TTC549 (cell line): ENCODE measurements at regions not wholly inside any gene's neighbourhood (a gene's known extent, or its start where the extent isn't known, plus 50 kb on each side); places are given as distances from the start of the nearest gene placed in this dataset.

Experiments used
- FAIRE-seq: peaks from 2 replicates; lab custom pipeline; 2012; peaks lifted over from hg19 to GRCh38; lab: Jason Lieb, UNC

- FAIRE-seq = no peak
These were observed 97.8 kb upstream of the WWC1 start for GRCh38 chr5:168193493-168194250.

DNA sequence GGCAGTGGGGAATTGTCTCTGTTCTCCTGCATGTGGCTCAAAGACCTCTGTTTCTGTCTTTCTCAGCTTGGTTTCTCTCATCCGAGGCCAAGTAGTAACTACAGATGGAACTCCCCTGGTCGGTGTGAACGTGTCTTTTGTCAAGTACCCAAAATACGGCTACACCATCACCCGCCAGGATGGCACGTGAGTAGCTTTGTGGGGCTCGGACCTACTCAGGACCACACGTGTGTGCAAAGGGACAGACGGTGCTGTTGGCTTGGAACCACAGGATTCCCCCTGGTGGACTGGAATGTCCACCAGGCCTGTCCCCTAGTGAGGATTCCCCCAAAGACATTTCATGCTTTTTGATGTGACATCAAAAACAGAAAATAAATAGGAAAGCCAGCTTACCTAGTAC is 96.3 kb upstream of the WWC1 start:
- no peak for FAIRE-seq

GRCh38 chr5:168198359-168198758 is 93.1 kb upstream of the WWC1 start:
- FAIRE-seq = no peak

- FAIRE-seq = no peak
These were observed 88.4 kb upstream of the WWC1 start for GRCh38 chr5:168202996-168203395.

DNA sequence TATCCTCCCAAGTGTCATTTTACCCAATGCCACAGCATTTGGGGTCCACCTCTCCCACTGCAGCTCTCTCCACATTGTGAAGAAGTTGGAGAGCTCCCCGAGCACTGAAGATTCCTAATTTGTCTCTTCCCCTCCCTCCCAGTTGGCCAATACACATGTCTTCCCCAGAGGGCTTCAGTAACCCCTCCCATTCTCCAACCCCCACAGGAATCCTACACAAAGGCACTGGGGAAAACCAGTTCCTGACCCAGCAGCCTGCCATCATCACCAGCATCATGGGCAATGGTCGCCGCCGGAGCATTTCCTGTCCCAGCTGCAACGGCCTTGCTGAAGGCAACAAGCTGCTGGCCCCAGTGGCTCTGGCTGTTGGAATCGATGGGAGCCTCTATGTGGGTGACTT is 87.3 kb upstream of the WWC1 start:
- no peak for FAIRE-seq

- no peak for FAIRE-seq
These were observed 83.9 kb upstream of the WWC1 start for GRCh38 chr5:168207450-168208029.

GRCh38 chr5:168209244-168209995 is 82.0 kb upstream of the WWC1 start:
- FAIRE-seq = no peak

DNA sequence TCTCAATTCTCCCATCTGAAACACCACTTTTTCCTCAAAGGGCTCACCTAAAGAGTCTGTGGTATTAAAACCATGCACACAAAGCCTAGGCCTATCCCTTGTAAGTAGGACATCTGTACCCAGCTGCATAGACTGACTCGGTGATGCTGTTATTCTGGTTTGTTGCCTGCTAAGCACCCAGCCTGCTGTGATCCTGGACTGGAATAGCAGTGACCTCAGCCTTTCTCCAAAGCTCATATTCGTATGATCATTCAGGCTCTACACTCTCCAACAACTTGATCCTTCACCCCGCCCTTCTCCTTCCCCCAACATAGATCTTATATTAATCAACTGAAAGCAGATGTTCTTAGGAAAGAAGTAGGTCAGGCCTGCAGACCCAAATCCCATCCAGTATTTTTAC is 81.4 kb upstream of the WWC1 start:
- no peak for FAIRE-seq

DNA sequence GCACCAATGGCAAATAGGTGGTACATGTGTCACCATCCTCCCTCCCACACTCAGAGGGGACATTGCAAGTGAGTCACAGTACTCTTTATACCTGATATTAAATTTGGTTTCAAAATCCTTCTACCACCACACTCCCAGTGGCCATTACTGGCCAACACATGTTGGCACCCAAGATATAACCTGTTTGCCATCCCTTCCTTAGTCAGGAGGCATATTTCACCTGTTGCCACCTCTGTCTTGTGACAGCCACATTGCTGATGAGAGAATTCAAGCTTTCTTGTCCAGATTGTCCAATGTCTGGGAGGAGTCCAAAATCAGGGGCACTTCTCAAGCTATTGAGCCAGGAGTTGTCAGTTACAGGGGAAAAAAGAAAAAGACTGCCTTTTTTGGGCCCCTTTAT is 80.2 kb upstream of the WWC1 start:
- FAIRE-seq = no peak

DNA sequence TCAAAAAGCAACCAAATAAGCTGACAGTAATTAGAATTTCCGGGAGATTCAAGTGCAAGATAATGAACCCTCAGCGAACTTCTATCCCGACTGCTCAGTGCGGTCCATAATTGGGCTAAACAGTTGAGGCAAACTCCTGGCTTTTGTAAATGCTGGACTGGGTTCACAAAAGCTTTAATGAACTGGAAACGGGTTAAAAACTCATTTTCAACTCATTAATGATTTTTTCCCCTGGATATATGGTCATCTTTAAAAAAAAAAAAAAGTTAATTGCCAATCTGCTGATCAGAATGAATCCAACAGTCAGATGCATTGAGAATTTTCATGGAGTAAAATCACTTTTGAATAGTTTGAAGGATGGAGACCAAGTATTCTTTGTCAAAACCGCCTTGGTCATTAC is 79.5 kb upstream of the WWC1 start:
- no peak for FAIRE-seq

DNA sequence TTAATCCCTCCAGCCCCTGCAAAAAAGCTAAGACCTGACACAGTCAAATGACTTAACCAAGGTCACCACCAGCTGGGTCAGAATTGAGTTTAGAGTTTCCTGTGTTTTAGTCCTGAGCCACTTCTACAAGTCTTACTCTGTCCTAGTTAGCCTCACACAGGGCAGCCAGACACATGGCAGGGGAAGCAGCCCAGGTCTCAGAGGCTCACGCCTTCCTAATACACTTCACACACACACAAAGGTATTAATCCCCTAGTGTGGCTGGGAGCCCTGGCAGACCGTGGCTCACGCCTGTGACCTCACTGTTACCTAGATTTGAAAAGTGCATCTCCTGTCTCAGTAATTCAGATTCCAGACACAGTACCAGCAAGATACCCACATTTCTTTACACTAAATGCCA is 77.4 kb upstream of the WWC1 start:
- FAIRE-seq = no peak

- FAIRE-seq = no peak
These were observed 76.6 kb upstream of the WWC1 start for GRCh38 chr5:168214886-168215285.

DNA sequence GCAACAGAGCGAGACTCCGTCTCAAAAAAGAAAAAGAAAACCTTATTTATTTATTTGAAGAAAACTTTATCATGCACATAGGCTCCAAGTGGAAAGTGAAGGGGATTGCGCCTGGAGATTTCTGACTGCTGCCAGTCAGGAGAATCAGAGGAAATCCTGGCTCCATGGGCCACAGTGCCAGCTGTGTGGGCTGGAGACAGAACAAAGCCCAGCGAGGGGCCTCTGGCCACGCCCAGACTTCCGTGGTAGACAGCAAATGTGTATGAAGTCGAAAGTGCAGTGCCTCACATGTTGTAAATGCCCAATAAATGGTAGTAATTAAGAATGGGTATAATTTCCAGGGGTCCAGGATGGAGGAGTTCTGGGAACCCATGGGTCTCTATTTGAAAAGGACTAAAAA is 75.8 kb upstream of the WWC1 start:
- no peak for FAIRE-seq

- FAIRE-seq = no peak
These were observed 74.5 kb upstream of the WWC1 start for GRCh38 chr5:168216989-168217388.

DNA sequence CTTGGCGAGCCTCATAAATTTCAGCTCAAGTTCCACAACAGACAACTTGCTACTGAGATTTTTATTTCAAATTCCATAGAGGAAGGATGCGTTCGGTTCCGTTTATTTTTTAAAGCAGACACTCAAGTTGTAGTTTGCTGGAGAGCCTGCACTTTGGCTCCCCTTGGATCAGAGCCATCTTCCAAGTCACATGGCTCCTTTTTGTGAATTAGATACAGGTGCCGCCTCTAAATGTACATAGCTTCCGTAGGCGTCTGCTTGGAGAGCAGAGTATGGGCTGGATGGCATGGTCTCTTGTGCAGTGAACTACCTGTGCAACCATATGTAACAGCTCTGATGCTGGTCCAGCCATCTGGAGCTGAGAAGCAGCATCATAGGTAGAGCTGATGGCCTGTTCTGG is 73.9 kb upstream of the WWC1 start:
- FAIRE-seq = no peak

DNA sequence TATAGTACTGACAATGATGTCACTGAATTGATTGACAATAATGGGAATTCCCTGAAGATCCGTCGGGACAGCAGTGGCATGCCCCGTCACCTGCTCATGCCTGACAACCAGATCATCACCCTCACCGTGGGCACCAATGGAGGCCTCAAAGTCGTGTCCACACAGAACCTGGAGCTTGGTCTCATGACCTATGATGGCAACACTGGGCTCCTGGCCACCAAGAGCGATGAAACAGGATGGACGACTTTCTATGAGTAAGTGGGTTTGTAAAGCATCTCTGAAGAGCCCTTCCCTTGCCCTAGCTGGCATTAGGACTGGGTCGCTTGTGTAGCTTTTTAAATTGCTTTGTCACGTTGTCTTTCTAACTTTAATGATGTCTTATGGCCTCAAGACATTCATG is 72.7 kb upstream of the WWC1 start:
- FAIRE-seq = no peak

DNA sequence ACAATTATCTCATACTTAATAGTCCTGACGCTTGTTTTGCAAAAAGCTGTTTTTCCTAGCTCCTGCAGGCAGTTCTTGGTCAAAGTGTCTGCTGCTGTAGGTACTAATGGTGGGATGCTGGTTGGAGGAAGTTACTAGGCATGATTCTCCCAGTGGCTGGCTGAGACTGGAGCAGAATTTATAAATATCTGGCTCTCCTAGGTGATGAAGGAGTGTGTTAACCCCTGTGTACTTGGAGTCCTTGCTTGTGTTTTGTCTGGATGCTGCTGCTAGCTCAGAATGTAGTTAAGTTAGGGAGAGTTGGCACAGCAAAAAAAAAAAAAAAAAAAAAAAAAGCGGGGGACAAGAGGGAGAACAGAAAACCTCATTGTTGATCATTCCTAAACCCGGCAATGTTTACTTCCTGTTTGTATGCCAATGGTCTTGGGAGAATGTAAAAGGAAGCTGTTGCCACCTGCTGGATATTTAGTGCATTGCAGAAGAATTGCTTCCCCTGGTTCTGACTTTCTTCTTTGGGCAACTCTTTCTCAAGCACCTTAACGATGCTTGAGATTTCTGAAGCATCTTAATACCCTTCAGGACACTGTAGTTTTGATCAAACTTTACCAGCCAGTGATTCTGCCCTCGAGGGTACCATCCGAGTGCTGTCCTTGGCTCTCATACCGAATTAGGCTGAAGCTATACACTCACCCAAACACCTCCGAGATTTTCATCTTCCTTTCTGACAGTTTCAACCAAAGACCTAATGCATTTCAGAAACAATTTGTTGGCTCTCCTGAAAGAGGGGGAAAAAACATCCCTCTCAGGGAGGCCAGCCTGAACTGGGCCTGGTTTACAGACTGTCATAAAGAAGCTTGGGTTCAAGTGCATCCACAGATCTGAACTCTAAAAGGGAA is 71.7 kb upstream of the WWC1 start:
- peak; percentile 34 for FAIRE-seq

GRCh38 chr5:168224085-168224484 is 67.4 kb upstream of the WWC1 start:
- FAIRE-seq = no peak

DNA sequence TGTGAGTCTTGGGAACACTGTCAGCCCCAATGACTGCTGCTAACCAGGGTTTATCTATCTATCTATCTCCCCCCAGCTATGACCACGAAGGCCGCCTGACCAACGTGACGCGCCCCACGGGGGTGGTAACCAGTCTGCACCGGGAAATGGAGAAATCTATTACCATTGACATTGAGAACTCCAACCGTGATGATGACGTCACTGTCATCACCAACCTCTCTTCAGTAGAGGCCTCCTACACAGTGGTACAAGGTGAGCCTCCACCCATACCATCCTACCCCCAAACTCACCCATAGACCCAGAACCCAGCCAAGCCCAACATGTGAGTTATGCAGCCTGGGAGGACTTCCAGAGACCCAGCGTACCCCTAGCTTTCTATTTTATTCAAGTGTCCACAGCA is 65.4 kb upstream of the WWC1 start:
- no peak for FAIRE-seq

GRCh38 chr5:168227001-168227400 is 64.4 kb upstream of the WWC1 start:
- FAIRE-seq = no peak

DNA sequence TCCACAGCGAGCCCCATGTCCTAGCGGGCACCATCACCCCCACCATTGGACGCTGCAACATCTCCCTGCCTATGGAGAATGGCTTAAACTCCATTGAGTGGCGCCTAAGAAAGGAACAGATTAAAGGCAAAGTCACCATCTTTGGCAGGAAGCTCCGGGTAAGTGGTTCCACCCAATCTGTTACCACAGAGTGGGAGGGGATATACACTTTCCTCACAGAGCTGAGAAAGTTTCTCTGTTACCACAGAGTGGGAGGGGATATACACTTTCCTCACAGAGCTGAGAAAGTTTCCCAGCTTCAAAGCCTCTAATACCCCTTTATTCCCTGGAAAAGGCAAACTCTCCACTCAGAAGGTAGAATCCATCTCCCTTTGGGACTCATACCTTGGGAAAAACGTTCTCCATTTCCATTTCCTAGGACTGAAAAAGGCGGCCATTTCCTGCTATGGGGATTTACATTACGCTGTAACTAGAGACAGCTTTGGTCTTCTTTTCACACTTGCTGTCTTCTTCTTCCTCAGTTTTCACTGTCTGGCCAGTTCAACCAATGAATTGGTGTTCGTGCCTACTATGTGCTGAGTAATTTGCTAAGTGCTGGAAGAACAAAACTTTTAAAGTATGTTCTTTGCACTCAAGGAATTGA is 63.4 kb upstream of the WWC1 start:
- FAIRE-seq = no peak

DNA sequence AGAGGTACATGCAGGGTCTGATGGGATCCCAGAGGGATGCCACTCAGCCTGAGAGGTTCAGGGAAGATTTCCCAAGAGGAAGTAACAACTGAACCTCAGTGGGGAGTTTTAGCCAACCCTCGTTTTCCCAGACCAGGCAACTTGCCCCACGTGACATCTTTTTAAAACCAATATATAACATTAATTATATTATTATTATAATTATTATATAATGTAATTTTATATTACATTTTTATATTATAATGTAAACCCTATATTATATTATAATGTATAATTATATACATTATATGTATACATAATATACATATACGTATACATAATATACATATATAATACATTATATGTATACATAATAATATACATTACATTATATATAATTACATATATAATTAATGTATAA is 62.8 kb upstream of the WWC1 start:
- FAIRE-seq = peak; percentile 94
